H9 (cell line): ENCODE measurements at regions not wholly inside any gene's neighbourhood (a gene's known extent, or its start where the extent isn't known, plus 50 kb on each side); places are given as distances from the start of the nearest gene placed in this dataset.
A peak's percentile ranks its signal among the peaks of the same experiment; 100 is the strongest.

Experiments
- DNase-seq: peaks from one replicate; pipeline ENCODE4 v3.0.0-alpha.2; 2017
- H2AFZ ChIP-seq: one replicate; pipeline ENCODE4 v1.6.1; 2013; ENCODE audit warnings: mild to moderate bottlenecking, low read length, control low read depth, moderate library complexity
- H2AK5ac ChIP-seq: 2 replicates; pipeline ENCODE4 v1.6.1; 2013; ENCODE audit warnings: low read length, control low read depth, mixed read lengths; ENCODE audit not compliant: insufficient read length
- H2BK120ac ChIP-seq: one replicate; pipeline ENCODE4 v1.6.1; 2013; ENCODE audit warnings: low read depth, mild to moderate bottlenecking, low read length, control low read depth, inconsistent platforms; ENCODE audit not compliant: poor library complexity, severe bottlenecking
- H2BK12ac ChIP-seq: 2 replicates; pipeline ENCODE4 v1.6.1; 2013; ENCODE audit warnings: low read length, control low read depth, mixed read lengths, low read depth; ENCODE audit not compliant: insufficient read length
- H2BK15ac ChIP-seq: 2 replicates; pipeline ENCODE4 v1.6.1; 2013; ENCODE audit warnings: low read depth, low read length, control low read depth
- H2BK20ac ChIP-seq: one replicate; pipeline ENCODE4 v1.6.1; 2013; ENCODE audit warnings: low read depth, mild to moderate bottlenecking, low read length, control low read depth, inconsistent platforms; ENCODE audit not compliant: poor library complexity, severe bottlenecking
- H2BK5ac ChIP-seq: 2 replicates; pipeline ENCODE4 v1.6.1; 2013; ENCODE audit warnings: low read length, control low read depth, mixed read lengths; ENCODE audit not compliant: insufficient read length
- H3K14ac ChIP-seq: 2 replicates; pipeline ENCODE4 v1.6.1; 2013; ENCODE audit warnings: low read length, control low read depth; ENCODE audit not compliant: insufficient read depth
- H3K18ac ChIP-seq: 2 replicates; pipeline ENCODE4 v1.6.1; 2013; ENCODE audit warnings: low read depth, mild to moderate bottlenecking, mixed read lengths, low read length, control low read depth; ENCODE audit not compliant: insufficient read length
- H3K23ac ChIP-seq: 2 replicates; pipeline ENCODE4 v1.6.1; 2013; ENCODE audit warnings: low read length, control low read depth, mixed read lengths, low read depth; ENCODE audit not compliant: insufficient read length
- H3K23me2 ChIP-seq: 2 replicates; pipeline ENCODE4 v1.6.1; 2013; ENCODE audit warnings: low read depth, mild to moderate bottlenecking, mixed read lengths, low read length, control low read depth; ENCODE audit not compliant: insufficient read length, poor library complexity, severe bottlenecking
- H3K27ac ChIP-seq: 2 replicates; pipeline ENCODE4 v1.5.1; 2013; ENCODE audit warnings: low read length, control low read depth, mixed read lengths, low read depth; ENCODE audit not compliant: insufficient read length
- H3K27me3 ChIP-seq: 2 replicates; pipeline ENCODE4 v1.6.1; 2013; ENCODE audit warnings: low read length, control low read depth, inconsistent platforms; ENCODE audit not compliant: insufficient read depth
- H3K4ac ChIP-seq: 2 replicates; pipeline ENCODE4 v1.6.1; 2013; ENCODE audit warnings: low read depth, mild to moderate bottlenecking, control low read depth, inconsistent platforms, low read length, moderate library complexity
- H3K4me1 ChIP-seq: 2 replicates; pipeline ENCODE4 v1.6.1; 2013; ENCODE audit warnings: low read length, control low read depth, inconsistent platforms; ENCODE audit not compliant: insufficient read depth
- H3K4me2 ChIP-seq: 2 replicates; pipeline ENCODE4 v1.6.1; 2013; ENCODE audit warnings: low read length, control low read depth, mixed read lengths; ENCODE audit not compliant: insufficient read length, insufficient read depth
- H3K56ac ChIP-seq: 2 replicates; pipeline ENCODE4 v1.6.1; 2013; ENCODE audit warnings: low read depth, mild to moderate bottlenecking, mixed read lengths, low read length, control low read depth; ENCODE audit not compliant: insufficient read length
- H3K79me1 ChIP-seq: 2 replicates; pipeline ENCODE4 v1.6.1; 2013; ENCODE audit warnings: low read depth, mild to moderate bottlenecking, moderate library complexity, low read length, control low read depth, inconsistent platforms; ENCODE audit not compliant: insufficient read depth, poor library complexity, severe bottlenecking
- H3K79me2 ChIP-seq: 2 replicates; pipeline ENCODE4 v1.6.1; 2013; ENCODE audit warnings: low read length, control low read depth, inconsistent platforms; ENCODE audit not compliant: insufficient read depth
- H3K9ac ChIP-seq: 2 replicates; pipeline ENCODE4 v1.6.1; 2013; ENCODE audit warnings: low read length, control low read depth, mixed read lengths; ENCODE audit not compliant: insufficient read length; ENCODE audit errors: extremely low read depth
- H3K9me3 ChIP-seq: one replicate; pipeline ENCODE4 v1.6.1; 2013; ENCODE audit warnings: low read depth, low read length, inconsistent platforms; ENCODE audit not compliant: control insufficient read depth
- H3T11ph ChIP-seq: one replicate; pipeline ENCODE4 v1.6.1; 2013; ENCODE audit warnings: mild to moderate bottlenecking, low read length, control low read depth, inconsistent platforms
- H4K20me1 ChIP-seq: one replicate; pipeline ENCODE4 v1.6.1; 2013; ENCODE audit not compliant: control insufficient read depth, insufficient read length, insufficient read depth
- H4K5ac ChIP-seq: 2 replicates; pipeline ENCODE4 v1.6.1; 2013; ENCODE audit warnings: low read depth, mild to moderate bottlenecking, mixed read lengths, low read length, control low read depth; ENCODE audit not compliant: insufficient read length
- H4K8ac ChIP-seq: replicated peaks from 2 replicates; pipeline ENCODE4 v1.6.1; 2013; ENCODE audit warnings: low read length, control low read depth, mixed read lengths, low read depth; ENCODE audit not compliant: insufficient read length
- H4K91ac ChIP-seq: 2 replicates; pipeline ENCODE4 v1.6.1; 2013; ENCODE audit warnings: low read depth, mild to moderate bottlenecking, moderate library complexity, mixed read lengths, low read length, control low read depth; ENCODE audit not compliant: insufficient read length
- H3K27ac Mint-ChIP-seq, 3 experiments: 2 replicates in 2 of 3; 3 replicates in 1 of 3; pipeline ENCODE4 v1.8.0; 2020 to 2021; ENCODE audit warnings: mixed read lengths in 3 of 3, mild to moderate bottlenecking in 1 of 3, moderate library complexity in 1 of 3
- H3K27me3 Mint-ChIP-seq: 2 replicates; pipeline ENCODE4 v1.8.0; 2021; ENCODE audit warnings: low read depth, mild to moderate bottlenecking, moderate library complexity, mixed read lengths
- H3K36me3 Mint-ChIP-seq, 3 experiments: 2 replicates in 2 of 3; 3 replicates in 1 of 3; pipeline ENCODE4 v1.8.0; 2020 to 2021; ENCODE audit warnings: low read depth in 3 of 3, mixed read lengths in 3 of 3; ENCODE audit not compliant: insufficient read depth in 1 of 3
- H3K4me1 Mint-ChIP-seq, 2 experiments: 2 replicates each; pipeline ENCODE4 v1.8.0; 2020; ENCODE audit warnings: mixed read lengths in 2 of 2
- H3K4me3 Mint-ChIP-seq, 2 experiments: 2 replicates in 1 of 2; 3 replicates in 1 of 2; pipeline ENCODE4 v1.8.0; 2020 to 2021; ENCODE audit warnings: mild to moderate bottlenecking in 2 of 2, mixed read lengths in 2 of 2, moderate library complexity in 1 of 2
- H3K9me3 Mint-ChIP-seq, 2 experiments: 2 replicates in 1 of 2; 3 replicates in 1 of 2; pipeline ENCODE4 v1.8.0; 2020; ENCODE audit warnings: mild to moderate bottlenecking in 2 of 2, mixed read lengths in 2 of 2, moderate library complexity in 1 of 2
- CTCF ChIP-seq: fragments of 200-600 bp; sonication (generic); conservative IDR thresholded peaks from 3 replicates; pipeline ENCODE4 v1.8.0; 2021; ENCODE audit warnings: antibody characterized with exemption, mild to moderate bottlenecking
- WGBS: extraction: QIAGEN DNeasy Blood & Tissue Kit; methylation state at CpG from one replicate; pipeline ENCODE4 v1.1.7; 2013; ENCODE audit warnings: missing lambda C conversion rate, low lambda C conversion rate, mixed read lengths; ENCODE audit not compliant: insufficient read length; ENCODE audit errors: extremely low coverage; 5-methylcytosine and 5-hydroxymethylcytosine counted together

- Histone ChIP-seq H4K5ac (no peak overlapping the region), H2BK20ac (no peak overlapping the region), H3T11ph (no peak overlapping the region), H3K4me2 (no peak overlapping the region), H3K79me2 (no peaks in the 10 kb centered on the region), H2AK5ac (no peak overlapping the region), H4K20me1 (no peaks in the 10 kb centered on the region), H3K23ac (no peak overlapping the region), H3K14ac (no peak overlapping the region), H3K4me1 (peaks cover 2% of the 10 kb centered on the region; the same call in 1 of the 2 replicates), H2AFZ (no peak overlapping the region), H3K27ac (no peak overlapping the region), H3K79me1 (no peaks in the 10 kb centered on the region), H2BK12ac (no peak overlapping the region), H2BK15ac (no peak overlapping the region), H2BK120ac (no peak overlapping the region), H4K91ac (no peak overlapping the region), H3K18ac (no peak overlapping the region), H3K56ac (no peak overlapping the region), H4K8ac (no peak overlapping the region), H3K27me3 (no peaks in the 10 kb centered on the region), H3K23me2 (no peaks in the 10 kb centered on the region), H3K9ac (no peak overlapping the region), H3K4ac (no peak overlapping the region), H2BK5ac (no peak overlapping the region), H3K9me3 (no peaks in the 10 kb centered on the region)
- peak overlapping the region in 2 of 3 experiments; percentile 7 to 82; a peak in 4 of 7 replicates for H3K27ac Mint-ChIP-seq
- no peaks in the 10 kb centered on the region; a peak in 1 of 5 replicates for H3K9me3 Mint-ChIP-seq
- no peak for TF ChIP-seq CTCF
- H3K27me3 Mint-ChIP-seq, result no peaks in the 10 kb centered on the region
- no peak overlapping the region for H3K4me3 Mint-ChIP-seq
- H3K4me1 Mint-ChIP-seq, result peaks cover 48 to 50% of the 10 kb centered on the region in 2 experiments
- no CpG with 5 or more reads among the region's 5 CpGs for WGBS
- no peaks in the 10 kb centered on the region; a peak in 1 of 7 replicates for H3K36me3 Mint-ChIP-seq
- no peak for DNase-seq
Measured at GRCh38 chr11:13102865-13103539, 93.9 kb downstream of the RASSF10 start.
